Lower lobe of right lung (tissue), 2 donors: ENCODE measurements at regions not wholly inside any gene's neighbourhood (a gene's known extent, or its start where the extent isn't known, plus 50 kb on each side); places are given as distances from the start of the nearest gene placed in this dataset.
"Not testable (repeated sequence)": the region's sequence is repeated elsewhere in the genome, so short reads cannot be mapped to it uniquely, and the experiment has no call there.

ENCODE experiments used
- ATAC-seq, 2 donors: fragments of 200-7000 bp; cut with Tn5 transposase; one replicate each; pipeline ENCODE4 v1.9.1; 2020 to 2022; ENCODE audit warnings: mild to moderate bottlenecking in 2 of 2, moderate library complexity in 2 of 2
- DNase-seq: peaks from one replicate; pipeline ENCODE4 v3.0.0-alpha.2; 2020
- H3K27ac ChIP-seq: fragments of 200-600 bp; one replicate; pipeline ENCODE4 v1.8.0; 2022
- H3K27me3 ChIP-seq: fragments of 200-600 bp; one replicate; pipeline ENCODE4 v1.8.0; 2022; ENCODE audit warnings: low read depth
- H3K36me3 ChIP-seq: fragments of 200-600 bp; one replicate; pipeline ENCODE4 v1.8.0; 2022; ENCODE audit warnings: mild to moderate bottlenecking
- H3K4me1 ChIP-seq: fragments of 200-600 bp; one replicate; pipeline ENCODE4 v1.8.0; 2022
- H3K4me3 ChIP-seq: fragments of 200-600 bp; one replicate; pipeline ENCODE4 v1.8.0; 2022; ENCODE audit warnings: mild to moderate bottlenecking
- H3K9me3 ChIP-seq: fragments of 200-600 bp; one replicate; pipeline ENCODE4 v1.8.0; 2022
- CTCF ChIP-seq: fragments of 200-600 bp; IDR thresholded peaks from one replicate; pipeline ENCODE4 v1.8.0; 2022; ENCODE audit warnings: antibody characterized with exemption, mild to moderate bottlenecking
- intact Hi-C: fragments of 100-400 bp; cut with DNase I; formaldehyde crosslinking; loops from one replicate; pipeline ENCODE4 v1.11.0; 2022
- donor health status: DM: no; HTN: yes; CAD: no; lungs with severe emphysema.

- ATAC-seq, intact Hi-C loops, DNase-seq, H3K27me3 ChIP-seq, H3K9me3 ChIP-seq, H3K4me3 ChIP-seq, H3K27ac ChIP-seq: not testable (repeated sequence)
- Histone ChIP-seq H3K36me3 (peaks cover 32% of the 10 kb centered on the region), H3K4me1 (peaks cover 32% of the 10 kb centered on the region)
Measured at GRCh38 chr17:64790690-64791089, 128.6 kb upstream of the SMURF2 start.

GRCh38 chr17:64790193-64790592, 128.1 kb upstream of the SMURF2 start:
- H3K9me3 ChIP-seq, intact Hi-C loops, ATAC-seq, H3K27me3 ChIP-seq, H3K4me3 ChIP-seq, H3K27ac ChIP-seq, DNase-seq: not testable (repeated sequence)
- H3K4me1 ChIP-seq, result peaks cover 32% of the 10 kb centered on the region
- peaks cover 37% of the 10 kb centered on the region for H3K36me3 ChIP-seq

- H3K36me3 ChIP-seq, result peaks cover 49% of the 10 kb centered on the region
- H3K27ac ChIP-seq, H3K27me3 ChIP-seq, intact Hi-C loops, H3K9me3 ChIP-seq, ATAC-seq, DNase-seq, H3K4me3 ChIP-seq: not testable (repeated sequence)
- peaks cover 24% of the 10 kb centered on the region for H3K4me1 ChIP-seq
Measured at GRCh38 chr17:64789061-64789445, 126.9 kb upstream of the SMURF2 start.

GRCh38 chr17:64788286-64789060, 126.4 kb upstream of the SMURF2 start:
- TF ChIP-seq CTCF, result no peak
- no peak overlapping the region for H3K4me3 ChIP-seq
- H3K36me3 ChIP-seq, result peaks cover 55% of the 10 kb centered on the region
- ATAC-seq, result no peak
- intact Hi-C loops, result no loop called here
- H3K27ac ChIP-seq, result no peak overlapping the region
- H3K4me1 ChIP-seq, result peaks cover 18% of the 10 kb centered on the region
- no peak for DNase-seq
- H3K27me3 ChIP-seq, result no peaks in the 10 kb centered on the region
- H3K9me3 ChIP-seq, result no peaks in the 10 kb centered on the region

GRCh38 chr17:64787921-64788271, 125.8 kb upstream of the SMURF2 start:
- Histone ChIP-seq H3K27ac (no peak overlapping the region), H3K9me3 (no peaks in the 10 kb centered on the region), H3K27me3 (no peaks in the 10 kb centered on the region), H3K4me1 (peaks cover 12% of the 10 kb centered on the region), H3K4me3 (no peak overlapping the region), H3K36me3 (peaks cover 56% of the 10 kb centered on the region)
- ATAC-seq (no peak), DNase-seq (no peak)
- intact Hi-C loops, result no loop called here
- TF ChIP-seq CTCF, result no peak

- no peak overlapping the region for H3K27ac ChIP-seq
- H3K36me3 ChIP-seq, result peaks cover 56% of the 10 kb centered on the region
- H3K4me3 ChIP-seq, result no peak overlapping the region
- ATAC-seq, result no peak
- peaks cover 8% of the 10 kb centered on the region for H3K4me1 ChIP-seq
- DNase-seq, result no peak
- intact Hi-C loops, result no loop called here
- no peak for TF ChIP-seq CTCF
- H3K9me3 ChIP-seq, result no peaks in the 10 kb centered on the region
- H3K27me3 ChIP-seq, result no peaks in the 10 kb centered on the region
Measured at GRCh38 chr17:64787255-64787920, 125.3 kb upstream of the SMURF2 start.

- DNase-seq, result no peak
- H3K9me3 ChIP-seq, result no peaks in the 10 kb centered on the region
- TF ChIP-seq CTCF, result no peak
- peaks cover 11% of the 10 kb centered on the region for H3K4me1 ChIP-seq
- H3K27me3 ChIP-seq, result no peaks in the 10 kb centered on the region
- no peak for ATAC-seq
- H3K4me3 ChIP-seq, result no peak overlapping the region
- intact Hi-C loops, result no loop called here
- no peak overlapping the region for H3K27ac ChIP-seq
- peaks cover 48% of the 10 kb centered on the region for H3K36me3 ChIP-seq
Measured at GRCh38 chr17:64786337-64786736, 124.2 kb upstream of the SMURF2 start.
